ENCODE measurements at regions not wholly inside any gene's neighbourhood (a gene's known extent, or its start where the extent isn't known, plus 50 kb on each side); places are given as distances from the start of the nearest gene placed in this dataset.
"Not testable (repeated sequence)": the region's sequence is repeated elsewhere in the genome, so short reads cannot be mapped to it uniquely, and the experiment has no call there.

GRCh38 chr6:21792177-21792576 is 198.6 kb downstream of the SOX4 start:
- Histone ChIP-seq H3K4me3 (no peak overlapping the region), H3K9me3 (no peaks in the 10 kb centered on the region), H3K36me3 (no peaks in the 10 kb centered on the region), H3K27ac (no peak overlapping the region), H3K4me1 (no peaks in the 10 kb centered on the region), H3K27me3 (no peaks in the 10 kb centered on the region)
- intact Hi-C loops (cut with DNase I), result no loop called here
- TF ChIP-seq POLR2A (IDR thresholded peaks at IDR 0.05), result no peak
- no peak for TF ChIP-seq CTCF (IDR thresholded peaks at IDR 0.05)
- TF ChIP-seq POLR2AphosphoS5 (IDR thresholded peaks at IDR 0.05; ENCODE audit: insufficient read depth in 1 of 2, low read depth in 1 of 2), result no peak
- DNase-seq (ENCODE audit: extremely low spot score in 2 of 2), result no peak

GRCh38 chr6:21796979-21797378 is 203.4 kb downstream of the SOX4 start:
- H3K27me3 ChIP-seq; DNase-seq (ENCODE audit: extremely low spot score in 2 of 2); H3K9me3 ChIP-seq; H3K4me1 ChIP-seq; intact Hi-C loops (cut with DNase I); H3K36me3 ChIP-seq; H3K4me3 ChIP-seq; H3K27ac ChIP-seq: not testable (repeated sequence)

- H3K36me3 ChIP-seq, result no peaks in the 10 kb centered on the region
- no peaks in the 10 kb centered on the region for H3K27me3 ChIP-seq
- H3K4me3 ChIP-seq, result no peak overlapping the region
- DNase-seq (ENCODE audit: extremely low spot score in 2 of 2), result no peak
- H3K4me1 ChIP-seq, result no peaks in the 10 kb centered on the region
- no peaks in the 10 kb centered on the region for H3K9me3 ChIP-seq
- intact Hi-C loops (cut with DNase I), result no loop called here
- H3K27ac ChIP-seq, result no peak overlapping the region
- TF ChIP-seq POLR2A (IDR thresholded peaks at IDR 0.05) (no peak), CTCF (IDR thresholded peaks at IDR 0.05) (no peak), POLR2AphosphoS5 (IDR thresholded peaks at IDR 0.05; ENCODE audit: insufficient read depth in 1 of 2, low read depth in 1 of 2) (no peak)
Observed at GRCh38 chr6:21798468-21798867, 204.9 kb downstream of the SOX4 start.

- Histone ChIP-seq H3K27ac (no peak overlapping the region), H3K9me3 (no peaks in the 10 kb centered on the region), H3K36me3 (no peaks in the 10 kb centered on the region), H3K27me3 (no peaks in the 10 kb centered on the region), H3K4me3 (no peak overlapping the region), H3K4me1 (no peaks in the 10 kb centered on the region)
- intact Hi-C loops (cut with DNase I), result no loop called here
- TF ChIP-seq CTCF (IDR thresholded peaks at IDR 0.05) (no peak), POLR2A (IDR thresholded peaks at IDR 0.05) (no peak), POLR2AphosphoS5 (IDR thresholded peaks at IDR 0.05; ENCODE audit: insufficient read depth in 1 of 2, low read depth in 1 of 2) (no peak)
- no peak for DNase-seq (ENCODE audit: extremely low spot score in 2 of 2)
Observed at GRCh38 chr6:21800330-21800729, 206.8 kb downstream of the SOX4 start.

GRCh38 chr6:21800948-21801438 is 207.4 kb downstream of the SOX4 start:
- no peak for DNase-seq (ENCODE audit: extremely low spot score in 2 of 2)
- Histone ChIP-seq H3K27ac (no peak overlapping the region), H3K9me3 (no peaks in the 10 kb centered on the region), H3K4me1 (no peaks in the 10 kb centered on the region), H3K36me3 (no peaks in the 10 kb centered on the region), H3K27me3 (no peaks in the 10 kb centered on the region), H3K4me3 (no peak overlapping the region)
- intact Hi-C loops (cut with DNase I), result no loop called here
- TF ChIP-seq POLR2A (IDR thresholded peaks at IDR 0.05) (no peak), POLR2AphosphoS5 (IDR thresholded peaks at IDR 0.05; ENCODE audit: insufficient read depth in 1 of 2, low read depth in 1 of 2) (no peak), CTCF (IDR thresholded peaks at IDR 0.05) (no peak)
